ENCODE measurements at regions not wholly inside any gene's neighbourhood (a gene's known extent, or its start where the extent isn't known, plus 50 kb on each side); places are given as distances from the start of the nearest gene placed in this dataset.

DNA sequence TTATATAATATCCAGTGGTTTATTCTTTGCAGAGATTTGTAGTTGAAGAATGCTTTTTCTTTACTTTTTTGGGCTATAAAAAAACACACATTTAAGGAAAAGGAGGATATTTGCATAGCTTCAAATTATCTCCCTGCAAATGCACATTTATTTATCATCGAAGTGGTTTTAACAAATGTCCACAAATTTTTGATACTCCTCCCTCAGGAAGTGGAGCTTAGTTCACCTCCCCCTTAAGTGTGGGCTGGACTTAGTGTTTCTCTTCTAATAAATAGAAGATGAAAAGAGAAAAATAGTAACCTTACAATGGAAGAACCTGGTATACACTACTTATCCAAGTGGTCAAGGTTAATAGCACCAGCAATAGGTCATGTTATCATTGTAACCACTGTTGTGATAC lies 537.6 kb downstream of the ARL4A start:
- TF ChIP-seq EZH2 (IDR thresholded peaks at IDR 0.05; ENCODE audit: insufficient read depth, poor library complexity, severe bottlenecking): no peak
- no peak for TF ChIP-seq EZH2phosphoT487 (IDR thresholded peaks at IDR 0.05; ENCODE audit: insufficient read depth, low read depth)

Data from GM23248 (cell line).